Erythroblast (primary cell): ENCODE measurements at regions not wholly inside any gene's neighbourhood (a gene's known extent, or its start where the extent isn't known, plus 50 kb on each side); places are given as distances from the start of the nearest gene placed in this dataset.
"Not testable (repeated sequence)": the region's sequence is repeated elsewhere in the genome, so short reads cannot be mapped to it uniquely, and the experiment has no call there.

Experiments used
- DNase-seq, 2 experiments: peaks; one replicate each; lab custom pipeline; 2025; lab: John Stamatoyannopoulos, UW
- GATA1 ChIP-seq: IDR thresholded peaks from 2 replicates; pipeline ENCODE4 v1.6.1; 2011; ENCODE audit warnings: low read depth, mild to moderate bottlenecking, control low read depth, low read length, moderate library complexity
- POLR2A ChIP-seq: IDR thresholded peaks from 2 replicates; pipeline ENCODE4 v1.6.1; 2011; ENCODE audit warnings: mild to moderate bottlenecking, low read length

- TF ChIP-seq GATA1 = no peak
- TF ChIP-seq POLR2A = no peak
- no peak for DNase-seq
Measured at GRCh38 chr16:5769513-5769912, 671.9 kb upstream of the EEF2KMT start.

GRCh38 chr16:5768445-5768844 is 670.9 kb upstream of the EEF2KMT start:
- TF ChIP-seq POLR2A (no peak), GATA1 (no peak)
- no peak for DNase-seq

GRCh38 chr16:5763176-5763575 is 665.6 kb upstream of the EEF2KMT start:
- no peak for DNase-seq
- no peak for TF ChIP-seq POLR2A
- TF ChIP-seq GATA1 = no peak

- no peak for TF ChIP-seq POLR2A
- no peak for TF ChIP-seq GATA1
- no peak for DNase-seq
Measured at GRCh38 chr16:5762362-5762761, 664.8 kb upstream of the EEF2KMT start.

GRCh38 chr16:5761592-5761991 is 664.0 kb upstream of the EEF2KMT start:
- DNase-seq = no peak
- TF ChIP-seq GATA1 (no peak), POLR2A (no peak)

GRCh38 chr16:5758281-5758680 is 660.7 kb upstream of the EEF2KMT start:
- TF ChIP-seq GATA1 = no peak
- TF ChIP-seq POLR2A = no peak
- no peak for DNase-seq

- no peak for DNase-seq
- TF ChIP-seq GATA1 (no peak), POLR2A (no peak)
Measured at GRCh38 chr16:5756969-5757368, 659.4 kb upstream of the EEF2KMT start.

- TF ChIP-seq POLR2A (no peak), GATA1 (no peak)
Measured at GRCh38 chr16:5753381-5753780, 655.8 kb upstream of the EEF2KMT start.

GRCh38 chr16:5751216-5751615 is 653.6 kb upstream of the EEF2KMT start:
- TF ChIP-seq POLR2A (no peak), GATA1 (no peak)
- no peak for DNase-seq

More at GRCh38 chr16:5753381-5753780, 655.8 kb upstream of the EEF2KMT start:
- no peak for DNase-seq

GRCh38 chr16:5750439-5750838 is 652.8 kb upstream of the EEF2KMT start:
- DNase-seq = not testable (repeated sequence)

- no peak for DNase-seq
- TF ChIP-seq GATA1 (no peak), POLR2A (no peak)
Measured at GRCh38 chr16:5738586-5738985, 641.0 kb upstream of the EEF2KMT start.

- DNase-seq = no peak
- TF ChIP-seq POLR2A (no peak), GATA1 (no peak)
Measured at GRCh38 chr16:5736209-5736930, 638.8 kb upstream of the EEF2KMT start.

- DNase-seq = no peak
- TF ChIP-seq GATA1 (no peak), POLR2A (no peak)
Measured at GRCh38 chr16:5735444-5735843, 637.8 kb upstream of the EEF2KMT start.

- no peak for TF ChIP-seq GATA1
- no peak for TF ChIP-seq POLR2A
- DNase-seq = no peak
Measured at GRCh38 chr16:5730783-5731182, 633.2 kb upstream of the EEF2KMT start.

- no peak for DNase-seq
- TF ChIP-seq GATA1 = no peak
- TF ChIP-seq POLR2A = no peak
Measured at GRCh38 chr16:5722116-5722619, 624.6 kb upstream of the EEF2KMT start.

GRCh38 chr16:5715155-5715554 is 617.6 kb upstream of the EEF2KMT start:
- TF ChIP-seq POLR2A (no peak), GATA1 (no peak)
- DNase-seq = no peak
